GM19240 (cell line): ENCODE measurements at regions not wholly inside any gene's neighbourhood (a gene's known extent, or its start where the extent isn't known, plus 50 kb on each side); places are given as distances from the start of the nearest gene placed in this dataset.

Experiments
- DNase-seq: peaks from one replicate; pipeline ENCODE4 v3.0.0; 2011; ENCODE audit warnings: low spot score; ENCODE audit not compliant: insufficient read length

GRCh38 chr1:219670426-219671149 is 57.7 kb upstream of the ZC3H11B start:
- DNase-seq: no peak

- no peak for DNase-seq
Observed at GRCh38 chr1:219669556-219669955, 56.7 kb upstream of the ZC3H11B start.

DNA sequence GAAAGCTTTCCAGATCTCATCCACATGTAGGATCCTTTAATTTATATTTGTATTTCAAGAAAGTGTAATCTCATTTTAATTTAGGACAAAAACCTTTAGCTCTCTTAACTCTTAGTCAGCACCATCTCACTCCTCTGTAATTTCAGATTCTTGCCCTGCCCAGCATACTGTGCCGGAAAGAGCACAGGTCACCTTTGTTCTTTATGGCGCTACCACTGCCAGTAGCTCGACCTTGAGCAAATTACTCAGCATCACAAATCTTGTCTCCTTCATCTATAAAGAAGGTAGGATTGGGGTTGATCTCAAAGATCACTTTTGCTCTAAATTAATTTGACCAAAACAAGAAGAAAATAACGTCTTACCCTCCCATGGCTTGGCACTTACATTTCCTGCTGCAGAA is 56.1 kb upstream of the ZC3H11B start:
- no peak for DNase-seq

- no peak for DNase-seq
Observed at GRCh38 chr1:219668446-219668845, 55.5 kb upstream of the ZC3H11B start.

DNA sequence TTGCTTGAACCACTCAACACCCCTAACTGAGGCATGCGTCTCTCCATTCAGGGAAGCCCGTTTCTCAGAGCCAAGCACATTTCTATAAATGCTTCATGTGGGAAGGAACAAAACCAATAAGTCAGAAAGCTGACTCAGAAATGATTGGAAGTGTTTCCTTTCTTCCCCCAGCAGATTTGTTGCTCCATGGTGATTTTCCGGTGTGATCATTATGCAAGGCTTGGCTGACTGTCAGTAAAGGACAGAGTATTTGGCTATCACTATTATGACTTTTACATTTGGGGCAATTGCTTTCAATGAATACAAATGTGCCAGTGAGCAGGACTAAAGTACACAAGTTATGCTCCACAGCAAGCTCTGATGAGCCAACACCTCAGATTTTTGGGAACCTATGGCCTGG is 53.3 kb upstream of the ZC3H11B start:
- no peak for DNase-seq

- DNase-seq: no peak
Observed at GRCh38 chr1:219665089-219665488, 52.2 kb upstream of the ZC3H11B start.

DNA sequence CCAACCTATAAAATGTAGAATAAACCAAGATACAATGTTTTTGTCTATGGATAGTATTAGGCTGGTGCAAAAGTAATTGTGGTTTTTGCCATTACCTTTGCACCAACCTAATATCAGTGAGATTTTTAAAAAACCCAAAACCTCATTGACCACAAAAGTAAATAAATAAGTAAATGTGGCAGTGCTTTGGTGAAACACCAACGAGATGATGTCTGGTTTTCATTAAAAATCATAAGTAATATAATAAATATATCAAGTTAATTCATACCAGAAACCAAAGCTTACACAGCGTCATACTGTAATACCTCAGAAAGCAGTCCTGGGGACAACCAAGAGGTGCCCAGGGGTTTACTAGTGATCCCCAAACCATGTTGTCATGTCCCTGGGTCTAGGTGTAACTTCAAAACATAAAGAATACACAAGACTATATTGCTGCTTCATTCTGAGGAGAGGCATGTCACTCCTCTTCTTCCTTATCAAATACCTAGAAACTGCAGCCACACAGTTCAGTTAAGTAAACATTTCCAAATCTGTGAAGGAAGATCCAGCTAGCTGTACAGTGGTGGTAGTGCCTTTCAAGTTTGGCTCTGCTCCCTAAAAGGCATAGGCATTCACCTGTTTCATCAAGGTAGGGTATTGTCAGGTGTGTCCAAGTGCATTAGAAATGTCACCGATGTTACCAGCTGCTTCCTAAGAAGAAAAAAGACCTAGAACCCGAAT is 51.6 kb upstream of the ZC3H11B start:
- no peak for DNase-seq
